ENCODE measurements at regions not wholly inside any gene's neighbourhood (a gene's known extent, or its start where the extent isn't known, plus 50 kb on each side); places are given as distances from the start of the nearest gene placed in this dataset.
"Not testable (repeated sequence)": the region's sequence is repeated elsewhere in the genome, so short reads cannot be mapped to it uniquely, and the experiment has no call there.

GRCh38 chr15:21079544-21079943 lies 213.4 kb upstream of the POTEB2 start:
- H3K9me3 ChIP-seq; intact Hi-C loops (cut with DNase I); H3K36me3 ChIP-seq; DNase-seq; H3K27ac ChIP-seq; H3K4me3 ChIP-seq; H3K4me1 ChIP-seq (ENCODE audit: insufficient read depth); H3K27me3 ChIP-seq: not testable (repeated sequence)
- WGBS, 3 donors: no CpG with 5 or more reads among the region's 9 CpGs

- H3K27ac ChIP-seq; H3K4me3 ChIP-seq; H3K9me3 ChIP-seq; intact Hi-C loops (cut with DNase I); H3K27me3 ChIP-seq; DNase-seq; H3K36me3 ChIP-seq; H3K4me1 ChIP-seq (ENCODE audit: insufficient read depth): not testable (repeated sequence)
- WGBS, 3 donors: 74 to 84% methylated on average over 6 to 7 of the region's 7 CpGs; no CpG with 5 or more reads in 1 of the 3 donors
These were observed 202.8 kb upstream of the POTEB2 start for GRCh38 chr15:21068917-21069316.

DNA sequence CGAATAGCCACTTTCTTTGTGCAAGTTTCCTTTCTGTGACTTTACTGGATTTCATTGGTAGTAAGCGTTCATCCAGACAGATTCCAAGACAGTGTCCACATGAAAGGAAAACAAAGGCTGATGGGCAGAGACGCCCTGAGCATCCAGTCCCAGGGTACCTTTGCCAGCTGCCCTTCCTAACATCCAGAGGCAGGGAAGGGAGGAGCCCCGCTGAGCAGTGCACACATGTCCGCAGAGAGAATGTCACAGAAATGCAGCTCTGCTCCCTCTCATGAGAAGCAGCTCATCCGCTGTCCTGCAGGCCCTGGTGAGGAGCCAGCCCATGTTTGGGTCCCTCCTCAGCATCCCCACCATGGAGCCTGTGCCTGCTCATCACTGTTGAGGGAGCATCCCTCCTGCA lies 197.4 kb upstream of the POTEB2 start:
- DNase-seq: not testable (repeated sequence)
- 17 to 71% (median 50%) methylated on average over 1 to 6 of the region's 6 CpGs for WGBS, 3 donors

DNA sequence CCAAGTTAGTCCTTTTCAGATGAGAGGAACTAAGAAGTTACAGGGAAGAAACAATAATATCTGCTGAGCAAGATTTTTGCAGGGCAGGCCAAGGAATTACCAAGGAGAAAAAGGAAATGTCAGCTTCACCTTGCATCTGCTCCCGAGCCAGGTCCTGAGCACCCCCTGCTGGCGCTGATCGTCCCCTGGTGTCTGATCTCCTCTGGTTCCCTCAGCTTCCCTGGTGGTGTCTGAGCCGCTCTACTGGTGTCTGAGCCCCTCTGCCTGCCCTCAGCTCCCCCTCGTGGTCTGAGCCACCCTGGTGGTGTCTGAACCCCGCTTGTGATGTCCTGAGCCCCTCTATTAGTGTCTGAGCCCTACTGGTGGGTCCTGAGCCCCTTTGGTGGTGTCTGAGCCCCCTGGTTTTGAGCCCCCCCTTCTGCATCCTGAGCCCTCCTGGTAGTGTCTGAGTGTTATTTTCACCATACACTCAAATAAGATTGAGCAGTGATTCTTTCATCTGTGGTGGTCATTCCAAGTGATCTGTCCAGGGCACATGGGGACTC lies 196.6 kb upstream of the POTEB2 start:
- H3K36me3 ChIP-seq; H3K9me3 ChIP-seq; H3K27ac ChIP-seq; H3K27me3 ChIP-seq; intact Hi-C loops (cut with DNase I); DNase-seq; H3K4me1 ChIP-seq (ENCODE audit: insufficient read depth); H3K4me3 ChIP-seq: not testable (repeated sequence)
- 19% methylated on average over 2 of the region's 6 CpGs; no CpG with 5 or more reads in 2 of the 3 donors for WGBS, 3 donors

More for the DNA sequence above, 197.4 kb upstream of the POTEB2 start:
- H3K4me3 ChIP-seq; H3K4me1 ChIP-seq (ENCODE audit: insufficient read depth); H3K27ac ChIP-seq; intact Hi-C loops (cut with DNase I); H3K27me3 ChIP-seq; H3K36me3 ChIP-seq; H3K9me3 ChIP-seq: not testable (repeated sequence)

DNA sequence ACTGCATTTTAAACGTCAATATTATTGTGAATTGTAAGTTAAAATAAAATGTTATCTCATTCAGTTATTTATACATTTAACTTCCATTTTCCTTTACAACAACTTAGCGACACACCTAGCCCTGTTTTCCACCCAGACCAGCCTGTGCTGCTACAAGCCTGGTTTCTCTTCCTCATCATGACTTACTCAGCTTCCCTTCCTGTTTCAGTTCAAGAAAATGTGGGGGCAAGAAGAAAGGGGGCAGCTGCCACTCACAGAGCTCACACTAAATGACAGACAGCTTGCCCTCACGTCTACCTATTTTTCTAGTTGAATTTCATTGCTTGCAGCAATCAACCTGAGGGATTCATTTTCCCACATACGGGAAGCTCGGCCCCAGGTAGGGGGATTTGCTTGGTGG lies 185.8 kb upstream of the POTEB2 start:
- WGBS, 3 donors: no CpG with 5 or more reads among the region's 5 CpGs
- H3K27me3 ChIP-seq; intact Hi-C loops (cut with DNase I); H3K9me3 ChIP-seq; H3K27ac ChIP-seq; H3K36me3 ChIP-seq; DNase-seq; H3K4me3 ChIP-seq; H3K4me1 ChIP-seq (ENCODE audit: insufficient read depth): not testable (repeated sequence)

GRCh38 chr15:21031703-21032102 lies 165.6 kb upstream of the POTEB2 start:
- DNase-seq; H3K9me3 ChIP-seq; H3K27me3 ChIP-seq; H3K4me3 ChIP-seq; H3K4me1 ChIP-seq (ENCODE audit: insufficient read depth); H3K36me3 ChIP-seq; H3K27ac ChIP-seq; intact Hi-C loops (cut with DNase I): not testable (repeated sequence)
- no CpG with 5 or more reads among the region's 2 CpGs for WGBS, 3 donors

DNA sequence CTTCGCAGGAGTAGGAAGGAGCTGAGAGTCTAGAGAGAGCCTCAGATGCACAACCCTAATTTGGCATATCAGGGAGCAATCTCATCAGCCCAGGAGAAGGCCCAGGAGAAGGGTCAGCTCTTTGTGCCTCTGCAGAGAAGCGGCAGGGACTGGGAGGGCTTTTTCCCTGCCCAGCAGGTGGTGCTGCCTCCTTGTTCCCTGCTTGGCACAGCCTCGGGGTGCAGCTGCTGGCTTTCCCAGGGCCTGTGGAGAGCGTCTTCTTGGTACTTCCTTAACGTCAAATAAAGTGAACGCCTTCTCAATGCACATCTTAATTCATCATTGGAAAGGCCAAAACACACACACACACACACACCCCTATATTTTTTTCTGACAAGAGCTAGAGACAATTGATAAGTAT lies 162.9 kb upstream of the POTEB2 start:
- WGBS, 3 donors: 89% methylated on average over 1 of the region's 6 CpGs; no CpG with 5 or more reads in 2 of the 3 donors
- H3K27ac ChIP-seq; DNase-seq; H3K36me3 ChIP-seq; H3K9me3 ChIP-seq; H3K27me3 ChIP-seq; H3K4me1 ChIP-seq (ENCODE audit: insufficient read depth); intact Hi-C loops (cut with DNase I); H3K4me3 ChIP-seq: not testable (repeated sequence)

DNA sequence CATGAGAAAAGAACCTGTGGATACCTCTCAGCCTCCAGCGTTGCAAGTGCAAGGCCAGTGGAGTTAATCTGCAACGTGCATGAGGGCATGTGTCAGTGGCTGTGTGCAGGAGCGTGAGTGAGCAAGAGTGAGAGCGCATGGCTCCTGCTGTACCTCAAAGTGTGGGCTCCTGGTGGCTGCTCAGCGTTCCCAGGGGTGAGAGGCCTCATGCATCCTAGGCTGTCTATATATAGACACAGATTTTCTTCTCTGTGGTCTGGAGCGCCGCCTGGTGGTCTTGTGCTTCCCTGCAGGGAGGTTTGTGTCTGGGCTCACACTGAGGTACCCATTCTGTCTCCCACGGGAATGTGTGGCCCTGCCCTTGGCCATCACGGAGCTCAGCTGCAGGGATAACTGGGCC lies 161.8 kb upstream of the POTEB2 start:
- intact Hi-C loops (cut with DNase I); H3K27me3 ChIP-seq; H3K4me3 ChIP-seq; H3K36me3 ChIP-seq; H3K9me3 ChIP-seq; DNase-seq; H3K27ac ChIP-seq; H3K4me1 ChIP-seq (ENCODE audit: insufficient read depth): not testable (repeated sequence)
- 58 to 66% (median 59%) methylated on average over 2 to 5 of the region's 9 CpGs for WGBS, 3 donors

DNA sequence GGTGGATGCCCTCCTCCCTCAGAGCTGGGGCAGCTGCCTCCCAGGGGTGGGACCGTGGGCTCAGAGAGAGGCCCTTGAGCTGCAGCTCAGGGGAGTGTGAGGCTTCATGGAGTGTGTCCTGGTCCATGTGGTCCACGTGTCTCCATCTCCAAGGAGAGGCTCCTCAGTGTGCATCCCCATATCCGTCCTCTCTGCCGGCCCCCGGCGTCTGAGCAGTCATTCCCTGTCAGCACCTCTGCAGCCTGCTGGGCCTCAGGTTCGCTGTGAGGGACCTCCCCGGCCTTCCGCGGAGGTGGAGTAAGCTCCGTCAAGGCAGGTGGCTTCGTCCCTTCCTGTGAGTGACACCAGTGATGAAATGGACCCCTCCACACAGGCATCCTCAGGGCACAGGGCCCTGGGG lies 160.7 kb upstream of the POTEB2 start:
- H3K36me3 ChIP-seq; intact Hi-C loops (cut with DNase I); H3K4me3 ChIP-seq; H3K4me1 ChIP-seq (ENCODE audit: insufficient read depth); H3K27me3 ChIP-seq; H3K9me3 ChIP-seq; DNase-seq; H3K27ac ChIP-seq: not testable (repeated sequence)
- WGBS, 3 donors: 85% methylated on average over 9 of the region's 12 CpGs; no CpG with 5 or more reads in 2 of the 3 donors

- 83 to 90% methylated on average over 11 to 18 of the region's 18 CpGs; no CpG with 5 or more reads in 1 of the 3 donors for WGBS, 3 donors
- DNase-seq; intact Hi-C loops (cut with DNase I); H3K4me1 ChIP-seq (ENCODE audit: insufficient read depth); H3K27me3 ChIP-seq; H3K27ac ChIP-seq; H3K4me3 ChIP-seq; H3K36me3 ChIP-seq; H3K9me3 ChIP-seq: not testable (repeated sequence)
These were observed 158.3 kb upstream of the POTEB2 start for GRCh38 chr15:21024235-21024987.

DNA sequence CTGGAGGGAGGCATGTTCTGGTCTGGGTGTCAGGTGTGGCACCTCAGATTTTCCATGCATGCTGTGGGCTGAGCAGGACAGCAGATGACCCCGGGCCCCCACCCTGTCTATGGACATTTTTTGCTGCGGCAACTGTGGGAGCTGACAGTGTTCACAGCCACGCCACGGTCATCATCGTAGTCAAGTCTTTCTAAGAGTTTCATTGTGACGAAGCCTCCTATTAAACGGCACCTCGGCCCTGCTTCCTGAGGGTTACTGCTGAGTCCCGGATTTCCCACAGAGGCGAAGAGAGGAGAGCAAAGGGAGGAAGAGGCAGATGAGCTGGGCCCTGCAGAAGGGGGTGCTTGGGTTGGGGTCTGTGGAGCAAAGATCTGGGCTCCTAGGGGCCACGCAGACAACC lies 152.1 kb upstream of the POTEB2 start:
- H3K4me3 ChIP-seq; H3K4me1 ChIP-seq (ENCODE audit: insufficient read depth); DNase-seq; H3K36me3 ChIP-seq; H3K9me3 ChIP-seq; H3K27me3 ChIP-seq; intact Hi-C loops (cut with DNase I); H3K27ac ChIP-seq: not testable (repeated sequence)
- WGBS, 3 donors: 77 to 94% methylated on average over 9 of the region's 11 CpGs; no CpG with 5 or more reads in 1 of the 3 donors

DNA sequence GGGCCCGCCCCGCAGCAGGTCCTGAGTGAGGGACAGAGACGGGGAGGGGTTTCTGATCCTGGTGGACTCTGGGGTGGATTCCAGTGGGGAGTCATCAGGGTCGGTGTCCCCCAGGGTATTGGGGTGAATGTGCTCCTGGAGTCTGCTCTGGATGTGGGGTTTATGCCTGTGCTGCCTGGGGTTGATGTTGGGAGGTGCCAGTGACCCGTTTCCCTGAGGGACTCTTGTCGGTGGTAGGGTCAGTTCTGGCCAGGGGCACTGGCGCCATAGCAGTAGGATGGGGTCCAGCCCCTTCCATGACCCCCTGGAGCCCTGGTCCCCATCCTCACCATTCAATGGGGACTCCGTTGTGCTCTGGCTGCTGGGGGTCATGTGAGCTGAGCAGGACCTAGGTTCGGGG lies 151.2 kb upstream of the POTEB2 start:
- H3K27me3 ChIP-seq; DNase-seq; intact Hi-C loops (cut with DNase I); H3K36me3 ChIP-seq; H3K4me1 ChIP-seq (ENCODE audit: insufficient read depth); H3K27ac ChIP-seq; H3K9me3 ChIP-seq; H3K4me3 ChIP-seq: not testable (repeated sequence)
- 88% methylated on average over 6 of the region's 9 CpGs; no CpG with 5 or more reads in 2 of the 3 donors for WGBS, 3 donors

Measured in ovary (tissue), 7 donors.